ENCODE measurements at regions not wholly inside any gene's neighbourhood (a gene's known extent, or its start where the extent isn't known, plus 50 kb on each side); places are given as distances from the start of the nearest gene placed in this dataset.

DNA sequence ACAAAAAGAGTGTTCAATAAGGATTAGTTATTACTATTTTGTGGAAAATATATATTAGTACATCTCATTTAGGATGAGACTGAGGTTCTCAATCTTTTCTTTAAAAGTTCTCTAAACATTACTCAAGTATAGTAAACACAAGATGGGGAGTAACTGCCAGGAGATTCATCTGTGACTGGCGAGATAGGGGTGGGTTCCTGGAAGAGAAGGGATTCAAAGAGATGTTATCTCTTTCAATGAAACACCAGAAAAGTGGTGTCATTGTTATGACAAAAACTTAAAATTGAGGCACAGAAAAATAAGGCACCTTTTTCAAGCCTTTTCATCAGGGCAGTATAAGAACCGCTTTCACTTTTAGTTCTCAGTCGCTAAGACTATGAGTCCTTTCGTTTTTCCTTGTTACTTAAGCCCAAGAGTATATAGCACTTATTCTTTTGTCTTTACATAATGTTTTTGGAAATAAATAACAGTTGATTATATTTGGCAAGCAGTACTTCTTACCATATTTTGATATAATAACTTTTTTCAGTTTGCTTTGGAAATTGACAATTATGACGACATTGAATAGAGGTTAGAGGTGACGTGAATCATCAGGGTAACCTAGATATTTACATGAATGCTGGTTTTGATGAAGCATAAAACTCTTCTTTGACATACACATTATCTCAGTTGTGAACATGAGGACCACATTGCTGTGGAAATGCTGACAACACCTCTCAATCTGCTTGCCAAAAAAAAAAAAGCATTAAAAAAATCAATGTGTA lies 393.9 kb upstream of the TCF4 start:
- Histone ChIP-seq H3K9me3 (peaks cover 0 to 3% (median 1%) of the 10 kb centered on the region in 4 donors), H3K36me3 (no peaks in the 10 kb centered on the region), H3K4me3 (no peak overlapping the region), H3K27me3 (no peaks in the 10 kb centered on the region), H3K27ac (no peak overlapping the region), H3K4me1 (peaks cover 0 to 3% (median 0%) of the 10 kb centered on the region in 4 donors)
- TF ChIP-seq POLR2A (IDR thresholded peaks at IDR 0.05): no peak
- TF ChIP-seq EP300 (IDR thresholded peaks at IDR 0.05): no peak
- TF ChIP-seq, protein P1, sequence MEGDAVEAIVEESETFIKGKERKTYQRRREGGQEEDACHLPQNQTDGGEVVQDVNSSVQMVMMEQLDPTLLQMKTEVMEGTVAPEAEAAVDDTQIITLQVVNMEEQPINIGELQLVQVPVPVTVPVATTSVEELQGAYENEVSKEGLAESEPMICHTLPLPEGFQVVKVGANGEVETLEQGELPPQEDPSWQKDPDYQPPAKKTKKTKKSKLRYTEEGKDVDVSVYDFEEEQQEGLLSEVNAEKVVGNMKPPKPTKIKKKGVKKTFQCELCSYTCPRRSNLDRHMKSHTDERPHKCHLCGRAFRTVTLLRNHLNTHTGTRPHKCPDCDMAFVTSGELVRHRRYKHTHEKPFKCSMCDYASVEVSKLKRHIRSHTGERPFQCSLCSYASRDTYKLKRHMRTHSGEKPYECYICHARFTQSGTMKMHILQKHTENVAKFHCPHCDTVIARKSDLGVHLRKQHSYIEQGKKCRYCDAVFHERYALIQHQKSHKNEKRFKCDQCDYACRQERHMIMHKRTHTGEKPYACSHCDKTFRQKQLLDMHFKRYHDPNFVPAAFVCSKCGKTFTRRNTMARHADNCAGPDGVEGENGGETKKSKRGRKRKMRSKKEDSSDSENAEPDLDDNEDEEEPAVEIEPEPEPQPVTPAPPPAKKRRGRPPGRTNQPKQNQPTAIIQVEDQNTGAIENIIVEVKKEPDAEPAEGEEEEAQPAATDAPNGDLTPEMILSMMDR (IDR thresholded peaks at IDR 0.05): no peak
- TF ChIP-seq POLR2AphosphoS5 (IDR thresholded peaks at IDR 0.05): no peak
- ATAC-seq (ENCODE audit: low FRiP score in 2 of 2) (no peak), DNase-seq (no peak)
- 65 to 81% methylated on average over 6 of the region's 6 CpGs for WGBS, 2 donors

DNA sequence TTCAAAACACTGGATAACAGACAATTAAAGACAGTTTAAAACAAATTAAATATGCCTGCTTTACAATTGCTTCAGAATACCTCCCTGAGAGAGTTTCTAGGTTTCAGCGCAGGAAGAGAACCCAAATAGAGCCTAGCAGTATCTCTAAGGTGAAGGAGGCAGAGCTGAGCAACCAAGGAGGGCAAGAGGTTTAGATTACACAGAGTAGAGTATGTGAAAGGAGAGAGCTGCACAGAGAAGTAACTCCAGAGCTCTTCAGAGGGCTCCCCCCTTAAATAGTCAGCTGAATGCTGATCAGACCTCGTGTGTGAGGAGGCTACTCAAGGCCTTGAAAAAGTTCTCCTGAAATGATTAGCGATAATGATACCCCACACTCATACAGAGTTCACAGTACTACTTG lies 386.5 kb upstream of the TCF4 start:
- no peak overlapping the region for H3K27ac ChIP-seq
- WGBS, 2 donors: 82 to 86% methylated on average over 3 of the region's 3 CpGs
- no peak overlapping the region for H3K4me3 ChIP-seq
- H3K4me1 ChIP-seq: no peaks in the 10 kb centered on the region
- ATAC-seq (ENCODE audit: low FRiP score in 2 of 2) (no peak), DNase-seq (no peak)
- H3K36me3 ChIP-seq: no peaks in the 10 kb centered on the region
- no peaks in the 10 kb centered on the region for H3K9me3 ChIP-seq
- TF ChIP-seq EP300 (IDR thresholded peaks at IDR 0.05) (no peak), POLR2AphosphoS5 (IDR thresholded peaks at IDR 0.05) (no peak), POLR2A (IDR thresholded peaks at IDR 0.05) (no peak)
- TF ChIP-seq, protein P1 (IDR thresholded peaks at IDR 0.05): no peak
- no peaks in the 10 kb centered on the region for H3K27me3 ChIP-seq

DNA sequence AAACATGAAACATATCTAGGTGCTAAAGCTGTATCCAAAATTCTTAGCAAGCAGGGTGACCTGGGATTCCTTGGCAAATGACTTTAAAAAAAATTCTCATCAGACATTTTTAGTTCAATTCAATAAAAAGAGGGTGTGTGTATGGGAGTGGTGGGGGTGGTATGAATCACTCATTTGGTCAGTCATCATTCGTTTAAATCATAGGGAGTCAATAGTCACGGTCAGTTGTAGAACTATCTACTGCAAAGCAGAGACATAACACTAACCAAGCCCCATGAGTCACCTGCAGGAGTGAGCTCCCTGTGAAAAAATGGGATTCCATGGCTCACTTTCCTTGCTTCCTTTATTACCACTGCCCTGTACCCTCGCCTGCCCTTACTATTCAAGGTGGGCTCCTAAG lies 380.6 kb upstream of the TCF4 start:
- 88 to 92% methylated on average over 3 of the region's 3 CpGs for WGBS, 2 donors
- H3K4me3 ChIP-seq: no peak overlapping the region
- DNase-seq: no peak
- H3K27me3 ChIP-seq: no peaks in the 10 kb centered on the region
- no peak for ATAC-seq (ENCODE audit: low FRiP score in 2 of 2)
- no peaks in the 10 kb centered on the region for H3K36me3 ChIP-seq
- no peaks in the 10 kb centered on the region for H3K9me3 ChIP-seq
- H3K27ac ChIP-seq: no peak overlapping the region
- TF ChIP-seq POLR2A (IDR thresholded peaks at IDR 0.05) (no peak), EP300 (IDR thresholded peaks at IDR 0.05) (no peak), POLR2AphosphoS5 (IDR thresholded peaks at IDR 0.05) (no peak)
- TF ChIP-seq, protein P1 (IDR thresholded peaks at IDR 0.05): no peak
- H3K4me1 ChIP-seq: no peaks in the 10 kb centered on the region

GRCh38 chr18:55967019-55967418 lies 379.0 kb upstream of the TCF4 start:
- Histone ChIP-seq H3K4me1 (no peaks in the 10 kb centered on the region), H3K9me3 (no peaks in the 10 kb centered on the region), H3K27me3 (no peaks in the 10 kb centered on the region), H3K36me3 (no peaks in the 10 kb centered on the region), H3K27ac (no peak overlapping the region), H3K4me3 (no peak overlapping the region)
- 92 to 97% methylated on average over 3 of the region's 3 CpGs for WGBS, 2 donors
- DNase-seq (no peak), ATAC-seq (ENCODE audit: low FRiP score in 2 of 2) (no peak)
- no peak for TF ChIP-seq EP300 (IDR thresholded peaks at IDR 0.05)
- TF ChIP-seq POLR2AphosphoS5 (IDR thresholded peaks at IDR 0.05): no peak
- no peak for TF ChIP-seq POLR2A (IDR thresholded peaks at IDR 0.05)
- TF ChIP-seq, protein P1 (IDR thresholded peaks at IDR 0.05): no peak

DNA sequence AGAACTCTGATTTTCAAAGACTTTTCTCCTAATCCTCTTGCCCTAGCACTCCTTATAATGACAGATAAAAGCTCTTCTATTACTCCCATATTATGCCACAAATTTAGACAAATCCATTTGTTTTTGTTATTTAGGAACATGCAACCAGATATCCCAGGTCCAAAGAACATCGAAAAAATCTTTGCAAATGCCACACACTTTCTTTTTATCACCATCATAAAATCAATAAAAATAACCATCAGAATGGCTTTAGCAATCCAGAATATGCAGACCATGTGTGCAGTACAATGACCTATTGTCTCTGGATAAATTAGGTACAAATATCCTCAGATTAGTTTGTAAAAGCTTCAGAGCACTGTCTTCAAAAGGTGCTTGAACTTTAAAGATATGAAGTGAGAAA lies 376.2 kb upstream of the TCF4 start:
- no peaks in the 10 kb centered on the region for H3K9me3 ChIP-seq
- no peaks in the 10 kb centered on the region for H3K36me3 ChIP-seq
- H3K27ac ChIP-seq: no peak overlapping the region
- ATAC-seq (ENCODE audit: low FRiP score in 2 of 2) (no peak), DNase-seq (no peak)
- TF ChIP-seq, protein P1 (IDR thresholded peaks at IDR 0.05): no peak
- no peak for TF ChIP-seq POLR2AphosphoS5 (IDR thresholded peaks at IDR 0.05)
- no peak for TF ChIP-seq EP300 (IDR thresholded peaks at IDR 0.05)
- no peak for TF ChIP-seq POLR2A (IDR thresholded peaks at IDR 0.05)
- no peaks in the 10 kb centered on the region for H3K27me3 ChIP-seq
- no peak overlapping the region for H3K4me3 ChIP-seq
- WGBS, 2 donors: 83 to 89% methylated on average over 1 of the region's 1 CpG
- H3K4me1 ChIP-seq: no peaks in the 10 kb centered on the region
